GM04504 (cell line): ENCODE measurements at regions not wholly inside any gene's neighbourhood (a gene's known extent, or its start where the extent isn't known, plus 50 kb on each side); places are given as distances from the start of the nearest gene placed in this dataset.
A peak's percentile ranks its signal among the peaks of the same experiment; 100 is the strongest.

Experiments used
- DNase-seq: peaks from one replicate; pipeline ENCODE4 v3.0.0-alpha.2; 2012; ENCODE audit warnings: low read depth

DNA sequence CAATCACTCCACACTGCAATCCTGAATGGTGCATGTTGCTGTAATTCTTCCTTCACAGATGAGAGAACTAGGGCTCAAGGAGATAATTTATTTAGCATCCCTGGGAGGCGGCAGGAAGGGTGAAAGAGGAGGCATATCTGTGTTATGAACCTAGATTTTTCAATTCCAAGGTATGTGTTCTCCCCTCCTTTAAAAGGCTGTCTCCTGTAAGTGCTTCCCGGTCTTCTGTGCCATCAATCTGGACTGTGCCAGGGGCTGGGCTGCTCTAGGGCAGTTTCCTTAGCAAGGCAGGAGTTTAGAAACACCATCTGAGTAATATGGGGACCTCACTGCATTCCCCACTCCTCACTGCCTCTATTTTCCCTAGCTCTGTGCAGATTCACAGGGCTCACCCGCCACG is 185.0 kb downstream of the RFC3 start:
- no peak for DNase-seq

DNA sequence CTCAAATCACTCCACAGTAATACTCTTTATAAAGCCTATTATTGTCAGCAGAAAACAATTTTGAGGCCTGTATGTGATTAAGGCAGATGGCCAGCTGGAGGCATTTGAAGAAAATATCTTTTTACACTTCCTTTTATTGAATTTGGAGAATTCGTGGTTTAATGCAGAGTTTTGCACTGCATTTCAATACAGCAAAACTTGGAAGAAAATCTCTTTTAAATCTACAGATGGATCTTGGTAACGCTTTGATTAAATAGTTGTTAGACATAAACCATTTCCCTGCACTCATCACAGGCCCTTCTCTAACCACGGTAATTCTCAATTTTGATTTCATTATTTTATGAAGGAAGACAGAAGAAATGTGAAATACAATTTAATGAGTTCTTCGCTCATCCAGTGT is 185.7 kb downstream of the RFC3 start:
- no peak for DNase-seq

DNA sequence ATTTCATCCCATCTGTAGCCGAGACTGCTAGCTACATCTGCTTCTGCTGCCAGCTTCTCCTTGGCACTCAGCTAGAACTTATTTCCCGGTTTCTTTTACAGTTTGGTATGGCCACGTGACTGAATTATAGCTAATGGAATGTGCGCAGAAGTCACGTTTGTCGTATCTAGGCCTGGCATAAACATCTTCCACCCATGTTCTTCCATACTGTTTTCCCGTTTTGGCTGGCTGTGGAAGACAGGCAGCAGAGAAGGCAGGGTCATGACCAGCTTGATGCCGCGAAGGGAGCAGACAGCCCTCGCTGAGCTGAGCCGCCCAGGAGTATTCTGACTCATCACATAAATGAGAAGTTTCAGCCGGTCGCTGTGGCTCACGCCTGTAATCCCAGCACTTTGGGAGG is 186.7 kb downstream of the RFC3 start:
- DNase-seq, result no peak

DNA sequence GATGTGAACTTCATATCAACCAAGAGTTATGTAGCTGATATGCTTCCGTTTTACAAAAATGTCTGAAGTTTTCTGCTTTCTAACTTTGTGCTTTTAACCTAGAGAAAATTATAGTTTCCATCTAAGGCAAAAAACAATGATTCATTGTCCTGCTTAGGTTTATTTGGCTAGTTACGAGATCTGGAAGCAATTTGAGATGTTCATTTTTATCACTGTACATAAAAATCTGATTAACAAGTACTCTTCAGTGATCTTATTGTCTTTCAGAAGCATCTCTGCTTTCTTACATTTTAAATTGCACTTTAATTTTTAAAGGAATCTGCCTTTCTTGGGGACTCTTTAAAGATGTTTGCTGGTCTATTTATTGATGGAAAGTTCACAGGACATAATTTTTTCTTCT is 188.1 kb downstream of the RFC3 start:
- peak; percentile 31 for DNase-seq

- no peak for DNase-seq
Observed at GRCh38 chr13:34011552-34012085, 193.7 kb downstream of the RFC3 start.

- DNase-seq, result no peak
Observed at GRCh38 chr13:34012382-34012781, 194.4 kb downstream of the RFC3 start.

DNA sequence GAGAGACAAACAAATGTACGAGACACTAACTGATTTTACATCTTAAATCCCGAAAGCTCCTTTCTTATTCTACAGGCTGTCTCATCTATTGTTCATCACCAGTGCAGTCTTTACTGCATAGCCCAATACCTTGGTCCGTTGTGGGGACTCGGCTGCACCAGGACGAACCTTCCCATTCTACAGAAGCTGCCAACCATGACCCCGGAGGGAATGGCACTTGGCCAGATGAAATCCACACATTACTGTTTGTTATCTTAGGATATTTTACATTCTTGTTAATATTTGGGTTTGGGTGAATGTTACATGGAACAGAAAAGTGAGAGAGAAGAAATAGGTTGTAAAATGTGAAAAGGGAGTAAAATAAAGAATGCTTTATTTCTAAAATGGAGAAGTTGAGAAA is 195.1 kb downstream of the RFC3 start:
- DNase-seq, result no peak

GRCh38 chr13:34017231-34017630 is 199.3 kb downstream of the RFC3 start:
- no peak for DNase-seq

- no peak for DNase-seq
Observed at GRCh38 chr13:34019870-34020269, 201.9 kb downstream of the RFC3 start.

DNA sequence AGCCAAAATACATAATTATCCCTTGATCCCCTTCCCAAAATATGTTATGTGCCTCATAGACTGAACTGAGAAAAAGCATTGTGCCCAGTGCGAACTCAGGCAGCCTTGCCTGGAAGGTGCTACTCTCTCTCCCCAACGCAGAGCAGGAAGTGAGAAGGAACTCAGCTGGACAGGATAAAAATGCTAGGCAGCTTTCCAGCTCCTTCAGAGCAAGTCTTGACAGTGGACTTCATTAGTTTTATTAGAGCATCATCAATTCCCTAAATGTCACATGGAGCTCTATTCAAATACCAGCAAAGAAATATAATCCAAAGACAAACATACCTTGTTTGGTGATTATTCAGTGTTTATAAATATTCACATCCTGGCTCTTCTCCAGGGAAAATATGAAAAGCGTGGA is 202.4 kb downstream of the RFC3 start:
- DNase-seq, result no peak

DNA sequence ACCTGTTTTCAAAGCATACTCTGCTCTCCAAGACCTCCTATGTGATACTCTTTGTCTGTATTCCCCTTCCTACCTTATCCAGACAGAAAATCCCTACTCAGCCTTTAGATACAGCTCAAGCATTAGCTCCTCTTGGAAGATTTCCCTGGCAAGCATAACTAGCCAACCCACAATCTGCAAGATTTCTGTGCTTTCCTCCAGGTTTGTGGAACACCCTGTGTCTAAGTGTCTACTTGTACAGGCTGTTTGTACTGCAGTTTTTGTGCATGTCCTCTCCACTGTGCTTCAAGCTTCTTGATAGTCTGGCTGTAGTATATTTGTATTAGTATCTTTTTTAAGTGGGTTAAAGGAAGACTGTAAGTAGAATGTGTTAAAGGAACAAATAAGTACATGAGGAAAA is 203.7 kb downstream of the RFC3 start:
- DNase-seq, result no peak

DNA sequence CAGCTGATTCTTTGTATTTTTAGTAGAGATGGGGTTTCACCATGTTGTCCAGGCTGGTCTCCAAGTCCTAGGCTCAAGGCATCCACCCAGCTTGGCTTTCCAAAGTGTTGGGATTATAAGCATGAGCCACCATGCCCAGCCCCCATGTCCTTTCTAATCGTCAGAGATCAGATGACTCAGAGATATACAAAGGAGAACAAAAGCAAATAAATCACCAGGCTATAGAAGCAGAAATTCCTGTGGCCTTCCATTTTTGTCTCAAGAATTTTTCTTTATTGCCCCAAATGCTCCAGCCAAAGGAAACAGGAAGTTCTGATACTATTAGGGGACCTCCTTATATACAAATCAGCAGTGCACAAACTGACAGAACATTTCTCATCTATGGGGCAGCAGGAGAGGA is 207.8 kb downstream of the RFC3 start:
- DNase-seq, result no peak

DNA sequence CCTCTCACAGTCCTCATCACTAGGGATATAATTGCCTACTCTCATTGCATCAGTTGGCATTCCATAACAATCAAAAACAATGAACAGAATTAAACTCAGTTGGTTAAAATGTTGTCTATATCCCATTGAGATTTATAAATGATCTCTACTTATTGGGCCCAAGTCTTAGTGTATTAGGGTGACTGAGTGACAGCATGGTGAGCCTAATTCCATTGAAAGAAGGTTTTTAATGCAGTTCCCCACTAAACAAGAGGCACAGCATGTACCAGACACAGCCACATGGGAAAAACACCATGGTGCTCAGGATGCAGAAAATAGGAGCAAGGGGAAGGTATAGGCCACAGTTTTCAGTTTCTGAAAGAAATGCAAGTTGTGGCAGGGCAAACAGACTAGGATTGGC is 208.4 kb downstream of the RFC3 start:
- DNase-seq, result no peak

- DNase-seq, result no peak
Observed at GRCh38 chr13:34028496-34029442, 210.8 kb downstream of the RFC3 start.

DNA sequence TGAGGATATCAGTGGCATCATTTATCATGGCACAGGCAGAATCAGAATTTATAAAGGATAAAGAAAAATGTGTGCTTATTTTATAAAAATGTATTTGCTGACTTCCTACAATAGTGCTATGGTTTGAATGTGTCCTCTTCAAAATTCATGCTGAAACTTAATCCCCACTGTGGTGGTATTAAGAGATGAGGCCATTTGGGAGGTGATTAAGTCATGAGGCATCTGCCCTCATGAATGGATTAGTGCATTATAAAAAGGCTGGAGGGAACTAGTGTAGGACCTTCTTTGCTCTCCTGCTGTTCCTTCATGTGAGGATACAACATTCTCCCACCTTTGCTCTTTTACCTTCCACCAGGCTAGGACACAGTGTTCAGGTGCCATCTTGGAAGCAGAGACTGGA is 212.8 kb downstream of the RFC3 start:
- DNase-seq, result no peak

DNA sequence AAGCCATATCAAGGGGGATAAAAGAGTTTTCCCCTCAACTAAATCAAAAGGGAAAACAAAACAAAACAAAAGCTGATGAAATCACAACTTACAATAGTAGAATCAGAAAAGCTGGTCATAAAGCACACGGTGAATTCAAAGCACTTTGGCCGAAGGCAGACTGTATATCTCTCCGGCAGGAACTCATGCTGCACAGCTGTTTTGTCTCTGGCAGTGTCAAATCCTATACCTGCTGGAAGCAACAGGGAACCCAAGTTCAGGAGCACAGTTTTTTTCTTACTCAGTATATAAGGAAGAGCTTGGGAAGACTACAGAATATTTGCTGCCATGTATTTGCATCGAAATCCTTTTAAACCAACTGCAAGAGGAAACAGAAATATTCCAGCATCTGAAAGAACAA is 213.7 kb downstream of the RFC3 start:
- DNase-seq, result no peak

DNA sequence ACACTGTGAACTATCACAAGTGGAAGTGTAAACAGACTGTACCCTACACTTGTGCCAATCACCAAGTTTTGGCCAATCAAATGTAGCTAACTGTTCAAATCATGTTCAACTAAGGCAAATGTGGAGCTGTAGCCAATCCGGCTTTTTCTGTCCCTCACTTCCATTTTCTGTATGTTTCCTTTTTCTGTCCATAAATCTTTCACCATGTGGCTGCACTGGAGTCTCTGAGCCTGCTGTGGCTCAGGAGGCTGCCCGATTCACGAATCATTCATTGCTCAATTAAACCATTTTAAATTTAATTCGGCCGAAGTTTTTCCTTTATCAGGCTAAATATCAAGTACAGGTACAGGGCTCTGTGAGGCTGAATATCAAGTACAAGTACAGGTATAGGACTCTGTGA is 216.5 kb downstream of the RFC3 start:
- DNase-seq, result no peak

- DNase-seq, result no peak
Observed at GRCh38 chr13:34035178-34035577, 217.2 kb downstream of the RFC3 start.

GRCh38 chr13:34035676-34036325 is 217.9 kb downstream of the RFC3 start:
- DNase-seq, result no peak

DNA sequence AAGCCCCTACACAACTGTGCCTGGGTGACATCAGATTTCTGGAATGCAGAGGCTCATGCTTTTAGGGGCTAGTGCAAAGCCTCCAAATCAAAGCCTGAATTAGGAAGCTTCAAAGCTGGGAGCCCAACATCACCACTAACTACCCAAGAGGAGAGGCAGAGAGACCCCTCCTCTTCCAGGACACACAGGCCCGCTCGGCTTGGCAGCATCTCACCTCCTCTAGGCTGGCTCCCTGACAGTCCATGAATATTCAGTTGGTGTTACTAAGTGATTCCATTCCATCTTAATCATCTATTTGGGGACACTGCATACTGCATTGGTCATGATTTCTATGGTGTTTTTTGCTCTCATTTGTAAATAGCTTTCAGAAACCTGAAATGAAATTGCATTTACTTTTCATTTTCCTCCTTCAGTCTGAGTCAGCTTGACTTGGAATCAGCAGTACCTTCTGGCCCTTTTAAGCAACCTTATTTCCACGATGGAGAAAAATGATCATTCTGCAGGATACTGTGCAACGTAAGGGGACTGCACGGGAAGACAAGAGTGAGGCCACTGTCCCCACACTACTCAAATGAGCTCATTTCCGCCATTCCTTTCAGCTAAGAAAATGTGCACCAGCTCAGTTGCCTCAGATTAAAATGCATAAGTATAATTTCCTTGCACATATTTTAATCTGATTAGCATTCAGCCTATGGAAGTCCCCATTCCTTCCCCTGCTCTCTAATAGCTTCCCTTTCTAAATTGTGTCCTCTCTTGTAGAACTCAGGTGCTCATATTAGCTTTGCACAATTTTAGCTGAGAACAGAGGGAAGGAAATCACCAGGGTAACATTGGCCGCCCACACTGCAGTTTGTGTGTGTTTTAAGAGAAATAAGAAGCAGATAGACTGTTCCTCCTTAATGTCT is 219.9 kb downstream of the RFC3 start:
- no peak for DNase-seq

GRCh38 chr13:34038541-34039068 is 220.7 kb downstream of the RFC3 start:
- DNase-seq, result no peak

GRCh38 chr13:34039678-34040077 is 221.7 kb downstream of the RFC3 start:
- no peak for DNase-seq
